GM21515 (cell line): ENCODE measurements at regions not wholly inside any gene's neighbourhood (a gene's known extent, or its start where the extent isn't known, plus 50 kb on each side); places are given as distances from the start of the nearest gene placed in this dataset.
"Not testable (repeated sequence)": the region's sequence is repeated elsewhere in the genome, so short reads cannot be mapped to it uniquely, and the experiment has no call there.

ENCODE experiments used
- ATAC-seq: cut with Tn5 transposase; IDR thresholded peaks from one replicate; pipeline ENCODE4 v1.9.1; 2021; ENCODE audit not compliant: unreplicated experiment

DNA sequence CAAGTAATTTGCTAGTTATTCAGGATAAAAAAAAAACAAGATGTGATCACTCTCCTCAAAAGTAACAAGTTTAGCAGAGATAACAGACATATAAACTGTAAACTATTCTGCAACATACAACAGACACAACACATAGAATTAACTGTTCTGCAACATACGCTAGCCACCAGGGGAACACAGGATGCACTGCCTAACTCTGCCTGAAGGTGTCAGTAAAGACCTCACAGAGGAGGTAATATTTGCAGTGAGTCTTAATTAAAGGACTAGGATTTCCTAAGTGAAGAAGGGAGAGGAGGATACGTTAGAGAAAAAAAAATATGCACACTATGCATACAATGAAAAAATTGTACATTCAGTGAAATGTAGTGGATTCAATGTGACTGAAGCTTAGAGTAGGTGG lies 129.6 kb downstream of the NBPF8 start:
- peak; percentile 88 for ATAC-seq

GRCh38 chr1:120550335-120550734 lies 135.5 kb downstream of the NBPF8 start:
- not testable (repeated sequence) for ATAC-seq

DNA sequence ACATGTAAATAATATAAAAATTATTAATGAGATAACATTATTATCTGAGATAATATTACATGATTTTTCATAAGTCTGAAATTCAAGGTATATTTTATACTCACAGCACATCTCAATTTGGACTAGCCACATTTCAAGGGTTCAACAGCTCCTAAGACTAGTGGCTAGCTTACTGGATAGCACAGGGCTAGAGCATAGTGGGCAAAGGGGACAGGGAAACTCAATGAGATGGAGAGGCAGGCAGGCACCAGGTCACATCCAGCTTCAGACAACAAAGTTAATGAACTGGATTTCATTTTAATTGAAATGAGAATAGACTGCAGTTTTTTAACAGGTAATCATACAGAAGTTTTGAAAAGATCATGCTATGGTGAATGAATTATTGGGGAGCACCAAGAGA lies 137.4 kb downstream of the NBPF8 start:
- ATAC-seq = not testable (repeated sequence)

- ATAC-seq = peak; percentile 5
Observed at GRCh38 chr1:120557605-120558302, 142.9 kb downstream of the NBPF8 start.

DNA sequence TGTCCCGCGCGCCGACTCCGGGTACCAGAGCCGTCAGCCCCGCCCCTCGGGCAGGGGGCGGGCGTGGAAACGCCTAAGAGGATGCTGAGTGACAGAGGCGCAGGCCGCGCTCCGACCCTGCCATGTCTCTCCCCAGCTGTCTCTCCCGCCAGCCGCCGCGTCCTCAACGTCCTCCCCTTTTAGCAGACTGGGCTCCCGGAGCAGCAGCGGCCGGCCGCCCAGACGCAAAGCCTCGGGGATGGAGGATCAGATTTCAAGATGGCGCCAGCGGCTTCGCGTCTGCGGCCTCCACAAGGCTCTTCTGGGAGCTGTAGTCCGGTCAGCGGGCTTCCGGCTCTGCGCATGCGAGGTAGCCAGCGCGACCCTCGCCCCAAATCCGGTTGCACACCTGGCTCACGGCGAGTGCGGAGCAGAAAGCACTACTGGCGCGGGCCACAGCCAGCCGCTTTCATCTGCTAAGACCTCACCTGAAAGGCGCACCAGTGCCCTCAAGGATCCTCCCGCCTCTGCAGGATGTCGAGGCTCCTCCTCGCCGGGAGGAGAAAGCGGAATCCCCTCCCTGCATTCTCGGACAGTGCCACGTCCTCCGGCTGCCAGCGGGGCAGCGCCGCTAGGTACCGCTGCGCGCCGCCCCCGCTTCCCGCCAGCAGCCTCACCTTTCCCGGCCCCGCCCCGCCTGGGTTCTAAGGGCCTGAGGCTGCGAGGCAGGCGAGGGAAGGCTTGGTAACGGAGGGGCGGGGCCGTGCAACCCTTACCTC lies 143.6 kb downstream of the NBPF8 start:
- ATAC-seq = peak; percentile 87

- ATAC-seq = not testable (repeated sequence)
Observed at GRCh38 chr1:120561767-120562166, 146.9 kb downstream of the NBPF8 start.

- not testable (repeated sequence) for ATAC-seq
Observed at GRCh38 chr1:120565396-120565795, 150.6 kb downstream of the NBPF8 start.

DNA sequence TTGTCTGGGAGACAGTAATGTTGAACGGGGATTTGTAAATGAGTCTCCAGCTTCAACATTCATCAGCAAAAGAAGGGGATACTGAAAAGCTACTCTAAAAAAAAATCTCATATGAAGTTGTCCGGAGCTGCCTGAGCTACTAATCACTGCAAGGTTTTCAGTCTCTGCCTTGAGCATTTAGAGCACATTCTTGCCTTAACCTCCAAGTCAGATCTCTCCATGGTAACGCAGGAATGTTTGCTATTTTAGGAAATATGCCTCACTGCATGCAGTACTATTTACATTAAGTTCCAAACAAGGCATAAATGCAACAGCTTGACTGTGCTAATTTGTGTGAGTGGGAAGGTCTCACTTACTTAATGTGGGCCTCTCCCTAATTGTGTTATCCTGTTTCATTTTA lies 152.8 kb downstream of the NBPF8 start:
- not testable (repeated sequence) for ATAC-seq

DNA sequence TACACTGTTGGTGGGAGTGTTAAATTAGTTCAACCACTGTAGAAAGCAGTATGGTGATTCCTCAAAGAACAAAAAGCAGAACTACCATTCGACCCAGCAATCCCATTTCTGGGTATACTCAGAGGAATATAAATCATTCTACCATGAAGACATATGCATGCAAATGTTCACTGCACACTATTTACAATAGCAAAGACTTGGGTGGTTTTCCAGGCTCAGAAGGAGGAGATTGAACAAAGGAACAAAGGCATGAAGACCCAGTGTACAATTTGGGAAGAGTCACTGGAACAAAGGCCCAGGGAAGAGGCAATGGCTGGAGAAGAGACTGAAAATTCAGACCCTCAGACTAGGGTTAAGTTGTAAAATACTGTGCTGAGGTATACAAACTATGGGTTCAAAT lies 148.5 kb upstream of the NBPF26 start:
- not testable (repeated sequence) for ATAC-seq

- ATAC-seq = not testable (repeated sequence)
Observed at GRCh38 chr1:120582135-120582534, 141.6 kb upstream of the NBPF26 start.

DNA sequence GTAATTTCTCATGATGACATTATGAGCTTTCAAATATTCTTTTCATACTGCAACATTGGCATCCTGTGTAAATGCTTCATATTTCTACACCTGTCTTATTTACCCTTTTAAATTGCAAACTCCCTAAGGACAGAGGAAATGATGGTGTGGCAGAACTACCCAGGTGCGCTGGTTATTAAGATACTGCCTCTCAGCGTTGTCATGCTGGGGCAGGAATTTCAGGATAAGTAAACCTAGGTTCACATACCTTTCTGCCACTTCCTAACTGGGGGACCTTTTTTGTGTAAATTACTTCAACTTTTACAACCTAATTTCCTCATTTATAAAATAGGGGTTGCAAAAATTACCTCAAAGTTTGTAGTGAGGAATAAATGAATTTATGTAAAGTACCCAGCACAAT lies 137.7 kb upstream of the NBPF26 start:
- not testable (repeated sequence) for ATAC-seq

GRCh38 chr1:120588811-120589210 lies 134.9 kb upstream of the NBPF26 start:
- not testable (repeated sequence) for ATAC-seq

DNA sequence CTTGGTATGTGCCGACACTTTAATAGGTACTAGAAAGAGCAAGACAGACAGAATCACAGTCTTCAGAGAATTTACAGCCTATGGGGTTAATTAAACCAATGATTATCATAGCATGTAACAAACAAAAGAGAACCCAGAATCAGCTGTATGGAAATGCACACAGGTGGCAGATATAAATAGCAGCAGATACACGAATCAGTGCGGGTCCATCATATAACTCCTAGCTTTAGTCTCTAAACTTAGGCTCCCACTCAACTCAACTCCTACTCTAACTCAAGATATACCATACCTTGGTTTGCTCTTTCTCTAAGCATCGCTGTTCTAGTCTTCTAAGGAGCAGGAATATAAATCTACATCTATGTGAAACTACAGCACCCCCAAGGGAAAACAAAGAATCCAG lies 132.0 kb upstream of the NBPF26 start:
- ATAC-seq = not testable (repeated sequence)

DNA sequence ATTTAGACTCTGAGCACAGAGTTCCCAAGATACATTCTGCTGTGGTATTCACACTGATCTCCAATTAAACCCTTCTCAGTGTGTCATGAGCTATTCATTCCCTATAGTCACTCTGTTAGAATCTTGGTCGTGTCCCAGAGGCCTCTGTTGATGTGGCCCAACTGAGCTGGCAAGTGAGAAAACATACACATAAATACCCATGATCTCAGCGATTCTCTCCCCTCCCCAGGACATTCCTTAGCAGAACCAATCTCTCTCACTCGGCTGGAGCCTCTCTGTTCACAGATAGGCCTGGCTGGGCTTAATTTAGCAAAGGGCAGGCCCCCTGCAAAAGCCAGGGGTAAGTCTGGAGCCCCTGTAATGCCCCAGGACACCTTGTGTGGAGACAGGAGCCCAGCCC lies 130.8 kb upstream of the NBPF26 start:
- not testable (repeated sequence) for ATAC-seq

DNA sequence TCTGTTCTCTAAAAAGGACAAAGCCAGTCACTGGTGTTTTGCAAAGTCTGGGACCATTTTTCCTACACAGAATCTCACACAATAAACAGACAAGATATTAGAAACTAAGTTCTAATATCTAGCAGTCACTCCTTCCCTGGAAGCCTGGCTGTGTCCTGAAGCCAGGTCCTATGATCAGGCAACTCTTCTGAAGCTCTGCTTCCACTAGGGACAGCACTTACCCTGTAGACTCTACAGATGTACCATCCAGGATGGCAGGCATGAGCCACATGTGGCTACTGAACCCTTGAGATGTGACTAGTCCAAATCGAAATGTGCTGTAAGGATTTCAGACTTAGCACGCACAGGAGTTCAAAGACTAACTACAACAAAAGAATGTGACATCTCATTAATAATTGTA lies 130.1 kb upstream of the NBPF26 start:
- not testable (repeated sequence) for ATAC-seq

- ATAC-seq = not testable (repeated sequence)
Observed at GRCh38 chr1:120598331-120598951, 125.3 kb upstream of the NBPF26 start.

GRCh38 chr1:120599511-120599910 lies 124.2 kb upstream of the NBPF26 start:
- not testable (repeated sequence) for ATAC-seq

DNA sequence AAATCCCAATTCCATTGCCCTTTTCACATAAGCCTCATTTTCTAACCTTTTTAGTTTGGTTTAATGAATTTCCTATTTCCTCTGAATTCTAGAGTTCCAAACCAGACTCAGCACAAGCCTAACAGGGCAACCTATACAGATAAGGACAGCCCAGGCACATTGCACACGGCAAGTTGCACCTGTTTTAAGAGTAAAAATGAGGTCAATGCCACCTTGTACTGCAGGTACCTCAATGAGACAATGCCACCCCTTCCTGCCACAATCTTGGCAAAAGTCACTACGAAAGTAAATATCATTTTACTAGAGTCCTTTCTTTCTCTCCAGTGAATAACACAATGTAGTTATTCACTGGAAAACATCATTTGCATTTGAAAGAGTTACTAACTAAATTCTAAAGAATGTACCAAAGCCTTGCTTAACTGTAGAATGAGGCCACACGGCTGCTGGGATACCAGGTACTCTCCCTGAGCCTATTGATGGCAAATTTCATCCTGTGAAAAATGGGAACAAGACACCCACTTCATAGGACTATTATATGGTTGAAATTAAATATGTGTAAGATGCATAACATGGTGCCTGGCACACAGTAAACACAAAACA lies 123.2 kb upstream of the NBPF26 start:
- ATAC-seq = not testable (repeated sequence)

DNA sequence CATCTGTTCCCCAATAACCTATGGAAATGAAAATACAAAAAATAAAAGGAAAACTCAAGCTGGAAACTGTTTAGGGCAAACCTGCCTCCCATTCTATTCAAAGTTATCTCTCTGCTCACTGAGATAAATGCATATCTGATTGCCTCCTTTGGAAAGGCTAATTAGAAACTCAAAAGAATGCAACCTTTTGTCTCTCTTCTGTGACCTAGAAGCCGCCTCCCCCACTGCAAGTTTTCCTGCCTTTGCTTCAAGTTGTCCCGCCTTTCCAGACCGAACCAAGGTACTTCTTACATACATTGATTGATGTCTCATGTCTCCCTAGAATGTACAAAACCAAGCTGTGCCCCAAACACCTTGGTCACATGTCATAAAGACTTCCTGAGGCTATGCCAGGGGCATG lies 115.9 kb upstream of the NBPF26 start:
- ATAC-seq = not testable (repeated sequence)

- not testable (repeated sequence) for ATAC-seq
Observed at GRCh38 chr1:120608314-120609014, 115.3 kb upstream of the NBPF26 start.
